Stimulated activated naive CD4-positive, alpha-beta T cell (primary cell): ENCODE measurements at regions not wholly inside any gene's neighbourhood (a gene's known extent, or its start where the extent isn't known, plus 50 kb on each side); places are given as distances from the start of the nearest gene placed in this dataset.
"Not testable (repeated sequence)": the region's sequence is repeated elsewhere in the genome, so short reads cannot be mapped to it uniquely, and the experiment has no call there.

Source experiments
- DNase-seq, 6 experiments: peaks; one replicate each; lab custom pipeline; 2025; lab: John Stamatoyannopoulos, UW

DNA sequence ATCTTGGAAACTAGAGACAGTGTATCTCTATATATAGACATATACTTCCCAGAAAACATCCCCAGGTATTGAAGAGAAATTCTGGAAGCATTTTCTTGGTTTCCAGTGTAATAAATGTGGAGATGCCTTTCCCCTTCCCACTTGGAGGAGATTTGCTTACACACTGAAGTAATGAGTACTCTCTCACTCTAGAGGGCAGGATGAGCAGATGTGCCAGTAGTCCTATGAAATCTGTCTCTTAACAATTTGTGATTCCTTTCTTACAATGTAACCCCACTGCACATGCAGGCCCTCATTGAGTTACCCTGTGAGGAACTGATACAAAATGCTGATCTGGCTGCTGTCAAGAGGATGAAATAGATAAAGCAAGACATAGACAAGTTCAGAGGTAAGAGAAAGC lies 567.2 kb downstream of the SLCO4C1 start:
- DNase-seq = no peak

DNA sequence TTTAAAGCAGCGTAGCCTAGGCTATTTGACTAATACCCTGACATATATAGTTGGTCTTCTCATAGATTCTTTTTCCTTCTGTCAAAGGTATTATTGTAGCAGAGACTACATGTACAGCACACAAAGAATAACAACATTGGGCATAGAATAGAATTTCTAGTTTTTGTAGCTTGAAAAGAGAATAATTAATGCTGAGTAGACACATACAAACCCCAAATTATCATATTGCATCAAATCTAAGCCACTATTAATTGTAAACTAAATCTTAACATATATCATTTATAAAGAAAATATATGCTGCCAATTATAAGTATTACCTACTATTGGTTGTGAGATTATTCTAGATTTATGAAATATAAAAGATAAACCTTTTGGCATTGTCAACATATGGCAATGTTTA lies 574.5 kb downstream of the SLCO4C1 start:
- DNase-seq = no peak

DNA sequence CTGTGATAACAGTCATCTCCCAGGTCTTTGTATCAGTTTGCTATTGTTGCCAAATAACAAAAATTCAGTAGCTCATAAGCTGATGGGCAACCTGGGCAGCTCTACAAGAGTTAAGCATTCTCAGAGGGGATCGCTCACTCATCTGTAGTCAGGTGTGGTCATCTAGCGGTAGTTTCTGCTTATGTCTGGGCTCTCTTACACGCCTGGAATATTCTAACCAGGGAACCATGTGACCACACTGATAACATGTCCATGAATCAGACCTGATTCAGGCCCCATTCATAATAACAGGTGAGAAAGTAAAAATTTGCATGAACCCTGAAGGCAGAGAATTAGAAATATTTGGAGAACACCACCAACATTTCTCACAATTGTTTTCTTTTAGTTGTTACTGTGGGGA lies 576.1 kb downstream of the SLCO4C1 start:
- DNase-seq = no peak

DNA sequence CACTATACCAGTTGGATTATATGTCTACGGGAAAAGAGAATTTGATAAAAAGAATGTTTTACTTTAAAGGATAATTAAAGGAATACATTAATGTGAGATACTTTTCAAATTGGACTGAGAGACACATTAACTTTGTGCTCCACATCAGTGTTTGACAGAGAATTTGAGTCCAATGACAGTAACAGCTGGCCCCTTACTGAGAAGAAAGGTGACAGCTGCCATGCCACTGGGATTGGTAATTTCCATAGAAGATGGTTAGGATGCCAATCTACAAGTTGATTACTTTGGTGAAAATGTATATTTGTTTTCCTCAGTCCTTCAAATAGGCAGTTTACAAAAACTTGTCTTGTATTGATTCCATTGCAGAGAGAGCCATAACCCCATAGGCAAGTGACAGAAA lies 578.4 kb downstream of the SLCO4C1 start:
- DNase-seq = no peak

DNA sequence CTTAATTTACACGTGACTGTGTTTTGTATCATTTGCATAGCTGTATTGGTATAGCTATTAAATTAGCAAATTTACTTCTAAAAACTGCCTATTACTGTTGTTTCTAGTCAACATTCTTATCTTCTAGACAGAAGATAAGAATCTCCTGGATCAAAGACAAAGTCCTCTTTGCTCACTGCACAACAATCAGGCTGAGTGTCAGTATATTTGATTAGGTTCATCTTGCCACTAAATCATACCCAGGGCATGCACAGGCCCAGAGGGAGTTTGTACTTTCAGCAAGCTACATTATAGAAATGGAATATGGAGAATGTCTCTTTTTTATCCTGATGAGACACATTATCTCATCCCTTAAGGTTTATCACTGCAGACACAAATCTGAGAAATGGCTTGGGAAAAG lies 579.1 kb downstream of the SLCO4C1 start:
- DNase-seq = no peak

DNA sequence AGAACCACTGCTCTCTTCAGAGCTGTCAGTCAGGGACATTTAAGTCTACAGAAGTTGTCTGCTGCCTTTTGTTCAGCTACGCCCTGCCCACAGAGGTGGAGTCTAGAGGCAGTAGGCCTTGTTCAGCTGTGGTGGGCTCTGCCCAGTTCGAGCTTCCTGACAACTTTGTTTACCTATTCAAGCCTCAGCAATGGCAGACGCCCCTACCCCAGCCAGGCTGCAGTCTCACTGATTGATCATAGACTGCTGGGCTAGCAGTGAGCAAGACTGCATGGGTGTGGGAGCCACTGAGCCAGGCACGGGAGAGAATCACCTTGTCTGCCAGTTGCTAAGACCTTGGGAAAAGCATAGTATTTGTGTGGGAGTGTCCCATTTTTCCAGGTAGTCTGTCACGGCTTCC lies 580.3 kb downstream of the SLCO4C1 start:
- DNase-seq = not testable (repeated sequence)

DNA sequence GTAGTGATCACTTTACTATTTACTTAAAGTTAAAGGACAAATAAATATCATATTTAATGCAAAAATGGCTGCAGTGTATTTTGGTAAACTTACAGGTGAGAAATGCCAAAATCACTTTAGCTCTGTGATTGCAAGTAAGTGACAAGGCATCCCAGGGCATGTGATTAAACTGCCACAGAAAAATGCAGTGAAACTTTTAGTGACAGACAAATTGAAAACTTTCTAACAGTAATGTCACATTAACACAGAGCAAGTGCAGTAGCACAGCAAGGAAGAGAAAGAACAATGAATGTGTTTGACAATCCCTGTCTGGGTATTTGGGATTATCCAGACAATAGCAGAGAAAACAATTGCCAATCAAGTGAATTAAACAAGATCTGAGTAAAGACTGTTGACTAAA lies 606.8 kb downstream of the SLCO4C1 start:
- DNase-seq = no peak

DNA sequence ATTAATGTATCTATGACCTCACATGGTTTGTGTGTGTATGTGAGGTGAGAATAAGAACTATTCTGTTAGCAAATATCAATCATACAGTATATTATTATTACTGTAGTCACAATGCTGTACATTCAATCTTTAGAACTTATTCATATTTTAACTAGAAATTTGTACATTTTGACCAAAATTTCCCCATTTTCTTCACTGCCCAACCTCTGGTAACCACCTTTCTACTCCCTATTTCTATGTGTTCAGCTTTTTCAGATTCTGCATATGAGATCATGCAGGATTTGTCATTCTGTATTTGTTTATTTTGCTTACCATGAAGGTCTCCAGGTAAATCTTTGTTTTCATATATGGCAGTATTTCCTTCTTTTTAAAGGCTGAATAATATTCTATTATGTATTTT lies 607.9 kb downstream of the SLCO4C1 start:
- DNase-seq = no peak

DNA sequence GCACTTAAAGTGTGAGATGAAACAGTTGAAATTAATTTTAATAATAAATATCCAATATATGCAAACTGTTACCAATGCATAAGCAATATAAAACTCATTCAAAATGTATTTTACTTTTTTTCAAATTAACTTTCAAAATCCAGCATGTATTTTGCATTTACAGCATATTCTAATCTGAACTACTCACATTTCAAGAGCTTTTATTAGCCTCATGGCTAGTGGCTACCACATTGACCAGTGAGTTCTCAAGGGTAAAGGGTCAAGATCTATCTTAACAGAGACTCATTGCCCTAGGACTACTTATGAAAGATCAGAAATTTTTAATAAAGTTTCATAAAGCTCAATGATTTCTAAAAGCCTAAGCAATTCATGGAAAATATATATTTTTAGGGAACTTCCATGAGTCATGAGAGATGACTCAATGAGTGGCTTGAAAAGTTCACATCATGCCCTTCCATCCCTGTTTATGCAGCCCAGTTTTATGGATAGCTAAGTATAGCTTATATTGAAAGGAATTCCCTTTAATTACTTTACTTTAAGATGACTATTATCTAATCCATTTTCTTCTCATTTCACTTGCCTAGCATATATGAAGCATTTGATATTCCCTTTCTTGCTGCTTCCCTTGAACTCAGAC lies 608.6 kb downstream of the SLCO4C1 start:
- DNase-seq = no peak

DNA sequence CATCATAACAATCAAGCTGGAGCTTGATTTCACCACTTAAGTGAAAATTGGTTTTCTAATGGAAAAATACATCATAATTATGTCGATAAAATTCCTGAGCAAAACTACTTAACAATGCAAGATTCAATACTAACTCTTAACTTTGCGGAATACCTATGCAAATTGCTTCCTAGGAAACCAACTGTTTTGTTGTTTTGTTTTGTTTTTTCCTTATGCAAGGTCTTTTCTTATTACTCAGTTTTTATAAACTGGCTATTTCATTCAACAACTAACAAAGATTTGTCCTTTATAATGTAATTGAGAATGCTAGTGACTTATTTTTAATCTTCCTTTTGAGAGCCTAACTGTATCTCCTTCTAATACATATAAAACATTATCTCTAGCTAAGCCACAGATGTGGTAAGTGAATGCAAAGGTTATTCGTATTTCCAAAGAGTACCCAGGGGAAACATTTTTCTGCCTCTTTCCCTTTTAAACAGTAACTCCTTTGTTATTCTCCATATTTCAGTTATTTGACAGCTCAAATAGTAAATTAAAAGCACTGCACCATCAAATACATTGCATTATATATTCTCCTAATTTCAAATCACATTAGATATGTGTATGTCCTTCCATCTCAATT lies 609.4 kb downstream of the SLCO4C1 start:
- no peak for DNase-seq

DNA sequence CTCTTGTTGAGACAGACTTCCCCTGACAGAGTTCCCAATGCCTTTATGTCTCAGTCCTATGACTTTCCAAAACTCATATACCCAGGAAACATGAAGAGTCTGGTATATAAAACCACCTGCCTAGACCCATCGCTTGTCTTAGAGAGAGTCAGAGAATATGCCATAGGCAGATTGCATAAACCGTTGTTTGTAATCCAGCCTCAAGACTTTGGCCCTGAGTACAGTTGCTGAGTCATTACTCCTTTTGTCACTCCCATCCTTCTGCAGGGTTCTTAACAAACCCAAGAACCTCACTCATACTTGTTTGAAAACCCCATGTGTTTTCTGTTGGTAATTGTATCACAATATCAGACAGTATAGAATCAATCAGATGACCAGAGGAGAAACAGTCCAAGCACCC lies 616.3 kb downstream of the SLCO4C1 start:
- no peak for DNase-seq

DNA sequence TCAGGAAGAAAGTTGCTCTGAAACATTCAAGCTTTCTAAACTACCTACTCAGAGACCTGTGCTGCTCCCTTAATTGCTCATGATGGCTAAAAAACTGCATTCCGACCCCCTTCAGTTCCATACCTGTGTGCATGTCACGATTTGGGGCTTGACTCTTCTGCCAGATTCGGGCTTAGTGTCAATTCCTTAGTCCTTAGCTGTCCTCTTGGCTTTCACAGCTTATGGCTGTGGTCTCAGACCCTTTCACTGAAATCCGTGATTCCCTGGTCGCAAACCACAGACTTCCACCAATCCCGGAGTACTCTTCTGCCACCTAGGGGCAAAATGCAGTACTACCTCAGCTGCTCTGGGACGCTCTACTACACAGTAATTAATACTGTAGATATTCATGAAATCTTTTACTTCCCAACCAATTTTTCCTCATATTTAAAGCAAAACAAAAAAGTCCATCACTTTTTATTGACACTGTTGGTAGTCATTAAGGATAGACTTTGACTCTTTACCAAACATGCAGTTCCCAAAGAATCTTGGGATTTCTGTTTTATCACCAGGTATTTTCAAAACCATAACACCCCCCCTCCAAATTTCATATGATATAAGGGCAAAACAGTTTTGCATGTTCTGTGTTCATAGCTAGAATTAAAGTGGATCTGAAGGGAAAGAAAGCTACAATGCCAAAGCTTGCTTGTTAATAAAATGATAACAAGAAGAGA lies 617.4 kb downstream of the SLCO4C1 start:
- peak in 1 of 6 experiments; percentile 5 for DNase-seq

DNA sequence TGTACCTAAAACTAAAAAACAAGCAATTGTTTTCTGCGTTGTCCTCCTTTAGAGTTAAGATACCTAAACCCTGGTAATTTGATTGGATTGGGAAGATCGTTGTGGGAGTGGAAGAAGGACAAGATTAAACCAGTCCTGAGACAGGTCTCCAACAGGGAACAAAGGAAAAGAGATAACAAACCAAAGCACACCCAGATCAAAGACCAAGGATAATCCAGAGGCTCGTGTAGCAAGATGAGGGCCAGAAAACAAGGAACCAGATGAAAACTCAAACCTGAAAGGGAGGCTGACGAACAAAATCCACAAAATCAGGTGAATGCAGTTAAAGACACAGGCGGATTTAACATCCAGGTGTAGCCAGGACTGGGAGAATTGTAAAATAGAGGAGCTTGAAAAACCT lies 618.1 kb downstream of the SLCO4C1 start:
- no peak for DNase-seq

DNA sequence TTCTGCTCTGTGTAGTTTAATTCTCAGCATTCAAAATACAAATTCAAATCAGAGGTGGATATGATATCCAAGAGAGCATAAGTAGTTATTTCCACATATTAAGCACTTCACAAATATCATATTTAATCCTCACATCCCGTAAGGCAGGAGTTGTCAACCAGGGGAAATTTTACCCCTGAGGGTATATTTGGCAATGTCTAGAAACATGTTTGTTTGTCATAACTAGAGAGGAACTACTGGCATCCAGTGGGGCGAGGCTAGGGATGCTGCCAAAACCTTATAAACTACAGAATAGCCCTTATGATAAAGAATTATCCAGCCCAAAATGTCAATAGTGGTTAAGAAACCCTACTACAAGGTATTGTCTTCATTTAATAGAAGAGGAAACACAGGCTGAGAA lies 619.4 kb downstream of the SLCO4C1 start:
- DNase-seq = no peak

DNA sequence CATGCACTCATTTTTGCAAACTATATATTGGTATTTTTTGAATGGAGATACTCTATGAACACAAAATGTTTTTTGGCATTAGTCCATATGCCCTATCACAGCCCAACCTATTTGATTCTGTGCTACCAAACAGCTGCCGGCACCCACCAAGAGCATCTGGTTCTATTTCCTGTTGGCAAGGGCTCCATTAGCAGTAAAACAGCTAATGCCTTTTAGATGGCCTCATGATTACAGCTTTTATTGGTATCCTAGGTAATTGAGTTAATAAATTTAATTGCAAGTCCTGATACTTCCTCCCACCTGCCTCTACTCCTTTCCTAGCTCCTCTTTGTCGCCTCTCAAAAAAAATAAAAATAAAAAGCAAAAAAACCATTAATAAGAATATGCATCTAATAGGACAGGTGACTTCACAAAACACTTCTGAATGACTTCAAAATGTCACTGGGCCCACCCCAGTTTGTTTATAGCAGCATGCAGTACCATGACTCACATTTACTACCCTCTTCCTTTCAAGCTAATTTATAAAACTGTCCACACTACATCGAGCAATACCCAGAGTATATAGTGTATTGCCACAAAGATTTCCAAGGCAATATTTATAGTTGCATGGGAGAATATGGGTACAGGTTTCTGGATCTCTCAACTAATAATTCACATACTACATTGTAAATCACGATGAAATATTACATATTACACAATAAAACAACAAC lies 620.4 kb downstream of the SLCO4C1 start:
- DNase-seq = no peak

DNA sequence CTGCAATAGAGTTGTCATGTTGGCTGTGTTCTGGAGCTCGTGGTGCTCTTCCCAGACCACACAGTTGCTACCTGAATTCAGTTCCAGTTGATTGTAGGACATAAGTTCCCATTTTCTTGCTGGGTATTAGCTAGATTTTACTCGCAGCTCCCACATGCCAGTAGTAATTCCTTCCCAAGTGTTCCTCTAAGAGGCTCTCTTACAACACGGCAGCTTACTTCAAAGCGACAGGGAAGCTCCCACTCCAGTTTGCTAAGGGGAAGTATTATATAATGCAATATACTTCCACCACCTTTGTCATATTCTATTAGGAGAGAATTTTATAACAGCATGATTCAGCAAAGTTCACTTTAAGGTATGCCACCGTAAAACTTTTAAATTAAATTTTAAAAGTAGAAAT lies 623.0 kb downstream of the SLCO4C1 start:
- no peak for DNase-seq

DNA sequence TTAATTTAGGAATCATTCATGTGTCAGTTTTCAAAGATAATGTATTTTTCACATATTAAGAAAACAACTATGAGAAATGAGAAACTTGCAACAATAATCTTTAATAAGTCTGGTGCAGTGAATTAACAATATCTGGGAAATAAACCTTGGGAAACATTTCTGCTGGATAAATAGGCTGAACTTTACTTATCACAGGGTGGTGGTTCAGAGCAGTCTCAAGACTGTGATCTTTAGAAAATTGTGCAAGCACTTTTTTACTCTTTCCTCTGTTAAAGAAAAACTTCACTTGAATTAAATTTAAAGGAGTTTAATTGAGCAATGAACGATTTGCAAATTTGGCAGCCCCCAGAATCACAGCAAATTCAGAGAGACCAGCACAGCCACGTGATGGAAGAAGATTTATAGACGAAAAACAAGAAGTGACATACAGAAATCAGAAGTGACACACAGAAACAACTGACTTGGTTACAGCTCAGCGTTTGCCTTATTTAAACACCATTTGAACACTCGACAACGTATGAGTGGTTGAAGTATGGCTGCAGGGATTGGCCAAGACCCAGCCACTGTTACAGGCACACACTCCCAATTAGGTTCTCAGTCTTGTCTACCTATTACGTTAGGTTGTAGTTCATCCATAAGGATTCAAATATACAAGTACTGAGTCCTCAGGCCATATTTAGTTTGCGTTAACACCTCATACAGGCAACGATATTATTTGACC lies 631.9 kb downstream of the SLCO4C1 start:
- no peak for DNase-seq

DNA sequence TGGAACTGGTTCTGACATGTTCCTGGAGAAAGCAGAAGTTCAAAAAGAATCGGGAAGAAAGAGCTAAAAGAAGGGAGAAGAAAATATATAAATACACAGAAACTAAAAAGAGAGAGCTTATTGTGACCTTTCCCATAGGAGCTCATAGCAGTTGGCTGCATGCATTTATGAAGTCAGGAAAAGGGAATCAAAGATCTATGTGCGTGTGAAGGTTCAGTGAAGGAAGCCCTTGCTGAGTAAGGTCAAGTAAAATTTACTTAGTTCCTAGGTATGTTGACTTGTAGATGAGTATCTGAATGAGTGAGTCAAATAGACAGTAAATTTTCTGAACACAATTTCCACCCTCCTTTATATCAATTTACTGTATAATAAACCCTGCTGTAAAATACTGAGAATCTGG lies 632.5 kb downstream of the SLCO4C1 start:
- no peak for DNase-seq

DNA sequence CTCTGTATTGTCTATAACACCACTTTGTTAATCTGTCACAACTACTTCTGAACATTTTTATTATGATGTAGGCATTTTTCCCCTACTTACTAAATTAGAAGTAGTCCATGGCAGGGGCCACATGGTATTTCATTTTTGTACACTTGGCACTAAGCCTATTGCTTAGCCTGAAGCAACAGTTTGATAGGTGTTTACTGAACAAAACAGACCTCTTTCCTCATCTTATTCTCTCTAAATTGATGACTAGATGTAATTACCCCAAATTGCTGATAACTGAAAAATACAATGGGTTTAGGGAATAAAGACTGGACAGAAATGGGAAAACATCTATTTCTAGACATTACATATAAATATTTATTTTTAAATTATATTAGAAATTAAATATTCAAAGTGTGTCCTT lies 633.8 kb downstream of the SLCO4C1 start:
- DNase-seq = no peak

DNA sequence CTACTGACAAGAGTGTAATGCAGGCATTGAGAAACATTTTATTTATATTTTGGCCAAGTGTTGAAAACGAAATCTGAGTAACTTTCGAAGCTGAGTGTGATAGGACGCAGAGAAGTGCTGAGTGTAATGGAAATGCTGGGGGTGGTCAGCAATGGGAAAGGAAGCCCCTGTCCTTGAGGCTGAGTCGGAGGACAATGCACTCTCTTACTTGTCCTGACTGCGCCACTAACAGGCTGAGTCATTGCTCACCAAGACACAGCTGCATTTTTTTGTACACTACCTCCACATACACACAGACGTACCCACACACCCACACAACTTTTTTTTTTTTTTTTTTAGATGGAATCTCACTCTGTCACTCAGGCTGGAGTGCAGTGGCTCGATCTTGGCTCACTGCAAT lies 637.7 kb downstream of the SLCO4C1 start:
- DNase-seq = no peak

DNA sequence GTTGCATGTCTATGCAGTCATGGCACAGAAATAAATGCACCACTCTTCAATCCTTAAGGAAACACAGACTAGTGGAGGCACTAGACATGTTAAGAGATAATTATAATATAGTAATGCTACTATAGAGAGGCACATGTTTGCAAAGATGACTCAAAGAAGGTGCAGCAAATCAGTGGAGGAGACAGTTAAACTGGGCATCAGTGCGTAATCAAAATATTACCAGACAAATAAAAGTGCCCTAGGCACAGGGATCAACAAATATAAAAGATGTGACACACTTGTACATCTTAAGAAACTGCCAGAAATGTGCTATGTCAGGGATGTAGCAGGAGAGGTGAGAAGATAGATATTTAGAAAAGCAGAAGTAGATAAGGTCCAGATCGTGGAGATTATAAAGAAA lies 642.1 kb downstream of the SLCO4C1 start:
- no peak for DNase-seq

DNA sequence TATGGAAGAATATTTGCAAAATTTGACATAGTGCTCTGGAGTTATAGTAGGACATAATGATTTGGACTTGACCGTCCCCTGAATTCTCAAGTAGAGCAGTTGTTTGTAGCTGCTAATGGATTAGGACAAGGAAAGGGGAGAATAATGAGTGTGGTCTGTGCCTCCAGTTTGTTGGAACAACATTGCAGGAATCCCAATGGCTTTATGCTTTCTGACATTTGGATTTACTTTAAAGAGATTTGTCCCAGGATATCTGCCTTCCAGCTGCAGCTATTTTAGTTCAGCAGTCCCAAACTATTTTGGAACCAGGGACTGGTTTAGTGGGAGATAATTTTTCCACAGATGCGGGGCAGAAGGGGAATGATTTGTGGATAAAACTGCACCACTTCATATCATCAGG lies 648.2 kb downstream of the SLCO4C1 start:
- DNase-seq = no peak
